ENCODE measurements at regions not wholly inside any gene's neighbourhood (a gene's known extent, or its start where the extent isn't known, plus 50 kb on each side); places are given as distances from the start of the nearest gene placed in this dataset.
"Not testable (repeated sequence)": the region's sequence is repeated elsewhere in the genome, so short reads cannot be mapped to it uniquely, and the experiment has no call there.

GRCh38 chr1:95536501-95536900 lies 302.5 kb downstream of the RWDD3 start:
- Mint-ChIP-seq H3K9me3 (ENCODE audit: low read depth, unreplicated experiment) (no peaks in the 10 kb centered on the region), H3K4me3 (ENCODE audit: low read depth, unreplicated experiment) (no peak overlapping the region), H3K27me3 (ENCODE audit: unreplicated experiment) (no peaks in the 10 kb centered on the region), H3K36me3 (ENCODE audit: insufficient read depth, unreplicated experiment) (no peaks in the 10 kb centered on the region), H3K27ac (ENCODE audit: unreplicated experiment) (no peak overlapping the region), H3K4me1 (ENCODE audit: low read depth, unreplicated experiment) (no peaks in the 10 kb centered on the region)
- intact Hi-C loops (cut with micrococcal nuclease; ENCODE audit: unreplicated experiment) = no loop called here
- CTCF ChIA-PET = no interaction called here
- TF ChIP-seq, protein P1, sequence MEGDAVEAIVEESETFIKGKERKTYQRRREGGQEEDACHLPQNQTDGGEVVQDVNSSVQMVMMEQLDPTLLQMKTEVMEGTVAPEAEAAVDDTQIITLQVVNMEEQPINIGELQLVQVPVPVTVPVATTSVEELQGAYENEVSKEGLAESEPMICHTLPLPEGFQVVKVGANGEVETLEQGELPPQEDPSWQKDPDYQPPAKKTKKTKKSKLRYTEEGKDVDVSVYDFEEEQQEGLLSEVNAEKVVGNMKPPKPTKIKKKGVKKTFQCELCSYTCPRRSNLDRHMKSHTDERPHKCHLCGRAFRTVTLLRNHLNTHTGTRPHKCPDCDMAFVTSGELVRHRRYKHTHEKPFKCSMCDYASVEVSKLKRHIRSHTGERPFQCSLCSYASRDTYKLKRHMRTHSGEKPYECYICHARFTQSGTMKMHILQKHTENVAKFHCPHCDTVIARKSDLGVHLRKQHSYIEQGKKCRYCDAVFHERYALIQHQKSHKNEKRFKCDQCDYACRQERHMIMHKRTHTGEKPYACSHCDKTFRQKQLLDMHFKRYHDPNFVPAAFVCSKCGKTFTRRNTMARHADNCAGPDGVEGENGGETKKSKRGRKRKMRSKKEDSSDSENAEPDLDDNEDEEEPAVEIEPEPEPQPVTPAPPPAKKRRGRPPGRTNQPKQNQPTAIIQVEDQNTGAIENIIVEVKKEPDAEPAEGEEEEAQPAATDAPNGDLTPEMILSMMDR (IDR thresholded peaks at IDR 0.05; ENCODE audit: unreplicated experiment) = no peak
- no peak for DNase-seq
- BruUV-seq (replicated peaks) = no TSS peak

- Mint-ChIP-seq H3K4me1 (ENCODE audit: low read depth, unreplicated experiment) (no peaks in the 10 kb centered on the region), H3K36me3 (ENCODE audit: insufficient read depth, unreplicated experiment) (no peaks in the 10 kb centered on the region), H3K27me3 (ENCODE audit: unreplicated experiment) (no peaks in the 10 kb centered on the region), H3K9me3 (ENCODE audit: low read depth, unreplicated experiment) (no peaks in the 10 kb centered on the region), H3K4me3 (ENCODE audit: low read depth, unreplicated experiment) (no peak overlapping the region), H3K27ac (ENCODE audit: unreplicated experiment) (no peak overlapping the region)
- intact Hi-C loops (cut with micrococcal nuclease; ENCODE audit: unreplicated experiment) = no loop called here
- CTCF ChIA-PET = no interaction called here
- no peak for DNase-seq
- TF ChIP-seq, protein P1 (IDR thresholded peaks at IDR 0.05; ENCODE audit: unreplicated experiment) = no peak
- BruUV-seq (replicated peaks) = no TSS peak
Observed at GRCh38 chr1:95537176-95537575, 303.2 kb downstream of the RWDD3 start.

DNA sequence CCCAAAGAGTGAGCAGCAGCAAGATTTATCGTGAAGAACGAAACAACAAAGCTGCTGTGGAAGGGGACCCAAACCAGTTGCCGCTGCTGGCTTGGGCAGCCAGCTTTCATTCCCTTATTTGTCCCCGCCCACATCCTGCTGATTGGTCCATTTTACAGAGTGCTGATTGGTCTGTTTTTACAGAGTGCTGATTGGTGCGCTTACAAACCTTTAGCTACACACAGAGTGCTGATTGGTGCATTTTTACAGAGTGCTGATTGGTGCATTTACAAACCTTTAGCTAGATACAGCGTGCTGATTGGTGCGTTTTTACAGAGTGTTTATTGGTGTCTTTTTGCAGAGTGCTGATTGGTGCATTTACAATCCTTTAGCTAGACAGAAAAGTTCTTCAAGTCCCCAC lies 304.2 kb downstream of the RWDD3 start:
- H3K4me1 Mint-ChIP-seq (ENCODE audit: low read depth, unreplicated experiment); H3K4me3 Mint-ChIP-seq (ENCODE audit: low read depth, unreplicated experiment); H3K9me3 Mint-ChIP-seq (ENCODE audit: low read depth, unreplicated experiment); H3K27ac Mint-ChIP-seq (ENCODE audit: unreplicated experiment); intact Hi-C loops (cut with micrococcal nuclease; ENCODE audit: unreplicated experiment); CTCF ChIA-PET; H3K27me3 Mint-ChIP-seq (ENCODE audit: unreplicated experiment); BruUV-seq (replicated peaks); H3K36me3 Mint-ChIP-seq (ENCODE audit: insufficient read depth, unreplicated experiment); DNase-seq: not testable (repeated sequence)

- no TSS peak for BruUV-seq (replicated peaks)
- intact Hi-C loops (cut with micrococcal nuclease; ENCODE audit: unreplicated experiment) = no loop called here
- Mint-ChIP-seq H3K9me3 (ENCODE audit: low read depth, unreplicated experiment) (no peaks in the 10 kb centered on the region), H3K4me3 (ENCODE audit: low read depth, unreplicated experiment) (no peak overlapping the region), H3K4me1 (ENCODE audit: low read depth, unreplicated experiment) (no peaks in the 10 kb centered on the region), H3K36me3 (ENCODE audit: insufficient read depth, unreplicated experiment) (no peaks in the 10 kb centered on the region), H3K27ac (ENCODE audit: unreplicated experiment) (no peak overlapping the region), H3K27me3 (ENCODE audit: unreplicated experiment) (no peaks in the 10 kb centered on the region)
- CTCF ChIA-PET = no interaction called here
- TF ChIP-seq, protein P1 (IDR thresholded peaks at IDR 0.05; ENCODE audit: unreplicated experiment) = no peak
- DNase-seq = no peak
Observed at GRCh38 chr1:95542936-95543335, 308.9 kb downstream of the RWDD3 start.

GRCh38 chr1:95547005-95547404 lies 313.0 kb downstream of the RWDD3 start:
- TF ChIP-seq, protein P1 (IDR thresholded peaks at IDR 0.05; ENCODE audit: unreplicated experiment) = no peak
- no TSS peak for BruUV-seq (replicated peaks)
- intact Hi-C loops (cut with micrococcal nuclease; ENCODE audit: unreplicated experiment) = no loop called here
- Mint-ChIP-seq H3K4me1 (ENCODE audit: low read depth, unreplicated experiment) (no peaks in the 10 kb centered on the region), H3K9me3 (ENCODE audit: low read depth, unreplicated experiment) (peaks cover 3% of the 10 kb centered on the region), H3K27me3 (ENCODE audit: unreplicated experiment) (no peaks in the 10 kb centered on the region), H3K27ac (ENCODE audit: unreplicated experiment) (no peak overlapping the region), H3K36me3 (ENCODE audit: insufficient read depth, unreplicated experiment) (no peaks in the 10 kb centered on the region), H3K4me3 (ENCODE audit: low read depth, unreplicated experiment) (no peak overlapping the region)
- CTCF ChIA-PET = no interaction called here
- DNase-seq = no peak

Measured in Calu3 (cell line).